Esophagus squamous epithelium (tissue), 4 donors: ENCODE measurements at regions not wholly inside any gene's neighbourhood (a gene's known extent, or its start where the extent isn't known, plus 50 kb on each side); places are given as distances from the start of the nearest gene placed in this dataset.

Experiments used
- POLR2A ChIP-seq, 4 donors: fragments of 450-650 bp; IDR thresholded peaks; one replicate each; pipeline ENCODE4 v1.6.1; 2017; ENCODE audit warnings: antibody characterized with exemption in 4 of 4, mild to moderate bottlenecking in 4 of 4, moderate library complexity in 3 of 4
- TF ChIP-seq, protein P1 (sequence below), 6 experiments: fragments of 450-650 bp in 4 of 6; fragments of 200-600 bp in 2 of 6; sonication (generic) in 2 of 6; IDR thresholded peaks; one replicate each; pipeline ENCODE4 v1.5.1; 2016 to 2019; ENCODE audit warnings: antibody characterized with exemption in 6 of 6, mild to moderate bottlenecking in 4 of 6, moderate library complexity in 4 of 6

GRCh38 chr1:227449741-227450441 lies 113.5 kb upstream of the ZNF678 start:
- TF ChIP-seq, protein P1, sequence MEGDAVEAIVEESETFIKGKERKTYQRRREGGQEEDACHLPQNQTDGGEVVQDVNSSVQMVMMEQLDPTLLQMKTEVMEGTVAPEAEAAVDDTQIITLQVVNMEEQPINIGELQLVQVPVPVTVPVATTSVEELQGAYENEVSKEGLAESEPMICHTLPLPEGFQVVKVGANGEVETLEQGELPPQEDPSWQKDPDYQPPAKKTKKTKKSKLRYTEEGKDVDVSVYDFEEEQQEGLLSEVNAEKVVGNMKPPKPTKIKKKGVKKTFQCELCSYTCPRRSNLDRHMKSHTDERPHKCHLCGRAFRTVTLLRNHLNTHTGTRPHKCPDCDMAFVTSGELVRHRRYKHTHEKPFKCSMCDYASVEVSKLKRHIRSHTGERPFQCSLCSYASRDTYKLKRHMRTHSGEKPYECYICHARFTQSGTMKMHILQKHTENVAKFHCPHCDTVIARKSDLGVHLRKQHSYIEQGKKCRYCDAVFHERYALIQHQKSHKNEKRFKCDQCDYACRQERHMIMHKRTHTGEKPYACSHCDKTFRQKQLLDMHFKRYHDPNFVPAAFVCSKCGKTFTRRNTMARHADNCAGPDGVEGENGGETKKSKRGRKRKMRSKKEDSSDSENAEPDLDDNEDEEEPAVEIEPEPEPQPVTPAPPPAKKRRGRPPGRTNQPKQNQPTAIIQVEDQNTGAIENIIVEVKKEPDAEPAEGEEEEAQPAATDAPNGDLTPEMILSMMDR (IDR thresholded peaks at IDR 0.05): no peak
- TF ChIP-seq POLR2A (IDR thresholded peaks at IDR 0.05): no peak
